ENCODE measurements at regions not wholly inside any gene's neighbourhood (a gene's known extent, or its start where the extent isn't known, plus 50 kb on each side); places are given as distances from the start of the nearest gene placed in this dataset.
"Not testable (repeated sequence)": the region's sequence is repeated elsewhere in the genome, so short reads cannot be mapped to it uniquely, and the experiment has no call there.

DNA sequence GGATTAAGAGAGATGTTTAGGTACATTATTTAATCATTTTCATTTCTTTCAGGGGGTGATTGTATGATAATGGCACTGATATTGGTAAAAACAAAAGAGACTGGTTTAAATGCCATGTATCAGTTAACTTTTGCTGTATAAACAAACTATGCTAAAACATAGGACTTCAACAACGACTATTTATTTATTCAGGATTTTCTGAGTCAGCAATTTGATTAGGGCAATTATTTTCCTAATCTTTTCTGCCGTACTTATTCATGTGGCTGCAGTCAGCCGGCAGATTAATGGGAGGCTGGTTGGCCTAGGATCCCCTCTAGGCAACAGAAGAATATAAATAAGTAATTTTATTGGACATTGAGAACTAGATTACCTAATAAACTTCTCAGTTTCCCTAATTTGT lies 661.7 kb upstream of the RAG2 start:
- DNase-seq, result no peak

GRCh38 chr11:37248145-37248544 lies 650.1 kb upstream of the RAG2 start:
- no peak for DNase-seq

- DNase-seq, result not testable (repeated sequence)
These were observed 648.1 kb upstream of the RAG2 start for GRCh38 chr11:37246092-37246491.

- no peak for DNase-seq
These were observed 632.8 kb upstream of the RAG2 start for GRCh38 chr11:37230865-37231264.

DNA sequence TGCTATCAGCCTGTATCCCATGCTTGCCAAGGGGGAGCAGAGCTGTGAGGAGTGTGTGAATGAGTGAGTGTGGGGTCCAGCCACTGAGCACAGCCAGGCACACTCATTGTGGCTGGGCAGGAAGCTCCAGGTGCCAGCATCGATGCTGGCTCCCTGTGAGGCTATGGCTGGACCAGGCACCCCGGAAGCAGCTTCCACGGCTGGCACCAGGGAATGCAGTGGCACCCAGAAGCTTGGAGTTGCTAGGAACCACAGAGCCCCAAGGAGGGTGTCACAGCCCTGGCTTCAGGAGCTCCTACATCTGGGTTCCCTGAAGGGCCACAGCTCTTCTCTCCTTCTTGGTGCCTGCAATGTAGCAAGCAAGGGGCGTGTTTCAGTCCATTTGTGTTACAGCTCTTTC lies 625.9 kb upstream of the RAG2 start:
- no peak for DNase-seq

DNA sequence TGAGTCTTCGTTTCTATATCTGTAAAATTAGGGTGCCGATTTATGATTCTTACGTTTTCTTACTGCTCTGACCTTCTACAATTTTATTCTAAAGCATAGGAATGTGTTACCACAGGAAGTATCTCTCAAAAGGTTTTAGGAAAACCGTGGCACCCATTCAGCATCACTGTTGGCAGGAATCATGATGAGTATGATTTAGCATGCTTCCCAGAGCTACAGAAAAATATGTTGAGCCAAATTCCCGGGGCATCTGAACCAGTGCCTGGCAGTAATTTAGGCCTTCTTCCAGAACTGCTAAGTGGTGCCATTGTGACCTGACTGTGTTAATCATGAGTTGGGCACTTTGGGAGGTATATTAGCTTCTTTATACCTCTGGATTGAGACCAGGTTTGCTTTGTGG lies 605.0 kb upstream of the RAG2 start:
- DNase-seq, result no peak

- no peak for DNase-seq
These were observed 601.0 kb upstream of the RAG2 start for GRCh38 chr11:37199082-37199481.

DNA sequence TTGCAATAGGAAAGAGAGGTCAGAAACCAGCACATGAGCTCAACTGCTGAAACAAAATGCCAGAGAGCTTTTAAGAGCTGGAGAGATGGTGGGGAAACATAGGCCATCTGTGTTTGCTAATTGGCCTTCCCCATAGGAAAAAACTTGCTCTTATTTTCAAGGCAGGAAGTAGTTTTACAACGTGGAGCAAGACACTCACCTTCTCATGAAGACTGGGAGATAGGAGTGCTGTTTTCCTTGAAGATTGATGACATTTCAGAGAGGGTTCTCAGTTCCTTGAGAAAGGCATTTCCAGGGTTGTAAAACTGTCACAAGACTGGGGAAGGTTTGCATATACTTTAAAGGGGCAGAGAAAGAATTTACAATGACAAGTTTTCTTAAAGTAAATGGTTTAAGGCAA lies 586.3 kb upstream of the RAG2 start:
- DNase-seq, result no peak

GRCh38 chr11:37182031-37182430 lies 584.0 kb upstream of the RAG2 start:
- DNase-seq, result no peak

- DNase-seq, result no peak
These were observed 579.7 kb upstream of the RAG2 start for GRCh38 chr11:37177721-37178120.

- no peak for DNase-seq
These were observed 573.4 kb upstream of the RAG2 start for GRCh38 chr11:37171451-37171850.

- no peak for DNase-seq
These were observed 572.3 kb upstream of the RAG2 start for GRCh38 chr11:37170311-37170710.

DNA sequence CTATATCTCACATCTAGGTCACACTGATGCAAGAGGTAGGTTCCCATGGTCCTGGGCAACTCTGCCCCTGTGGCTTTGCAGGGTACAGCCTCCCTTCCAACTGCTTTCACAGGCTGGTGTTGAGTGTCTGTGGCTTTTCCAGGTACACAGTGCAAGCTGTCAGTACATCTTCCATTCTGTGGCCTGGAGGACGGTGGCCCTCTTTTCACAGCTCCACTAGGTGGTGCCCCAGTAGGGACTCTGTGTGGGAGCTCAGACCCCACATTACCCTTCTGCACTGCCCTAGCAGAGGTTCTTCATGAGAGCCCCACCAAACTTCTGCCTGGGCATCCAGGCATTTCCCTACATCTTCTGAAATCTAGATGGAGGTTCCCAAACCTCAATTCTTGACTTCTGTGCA lies 547.4 kb upstream of the RAG2 start:
- not testable (repeated sequence) for DNase-seq

DNA sequence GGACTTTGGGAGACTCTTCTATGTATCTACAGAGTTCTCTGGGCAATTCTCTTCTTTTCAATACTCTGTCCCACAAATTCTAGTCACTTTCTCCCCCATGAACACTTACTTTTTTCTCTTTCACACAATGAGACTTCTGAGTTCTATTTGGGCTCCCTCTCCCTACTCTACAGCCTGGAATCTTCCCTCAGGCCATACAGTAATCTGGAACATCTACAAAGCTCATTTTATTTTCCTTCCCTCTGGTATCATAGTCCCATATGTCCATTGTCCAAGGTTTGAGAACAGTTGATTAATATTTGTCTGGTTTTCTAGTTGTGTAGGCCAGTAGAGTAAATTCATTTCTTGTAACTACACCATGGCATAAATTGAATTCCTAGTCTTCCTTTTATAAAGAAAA lies 544.6 kb upstream of the RAG2 start:
- no peak for DNase-seq

- DNase-seq, result no peak
These were observed 543.7 kb upstream of the RAG2 start for GRCh38 chr11:37141707-37142106.

- not testable (repeated sequence) for DNase-seq
These were observed 537.6 kb upstream of the RAG2 start for GRCh38 chr11:37135606-37136005.

DNA sequence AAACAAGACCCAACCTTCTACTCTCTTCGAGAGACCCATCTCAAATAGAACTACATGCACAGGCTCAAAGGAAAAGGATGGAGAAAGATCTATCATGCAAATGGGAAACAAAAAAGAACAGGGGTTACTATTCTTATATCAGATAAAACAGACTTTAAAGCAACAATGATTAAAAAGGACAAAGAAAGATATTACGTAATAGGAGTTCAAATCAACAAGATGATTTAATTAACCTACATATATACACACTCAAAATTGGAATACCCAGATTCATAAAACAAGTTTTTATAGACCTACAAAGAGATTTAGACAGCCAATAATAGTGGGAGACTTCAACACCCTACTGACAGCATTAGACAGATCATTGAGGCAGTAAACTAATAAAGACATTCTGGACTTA lies 536.6 kb upstream of the RAG2 start:
- DNase-seq, result no peak

DNA sequence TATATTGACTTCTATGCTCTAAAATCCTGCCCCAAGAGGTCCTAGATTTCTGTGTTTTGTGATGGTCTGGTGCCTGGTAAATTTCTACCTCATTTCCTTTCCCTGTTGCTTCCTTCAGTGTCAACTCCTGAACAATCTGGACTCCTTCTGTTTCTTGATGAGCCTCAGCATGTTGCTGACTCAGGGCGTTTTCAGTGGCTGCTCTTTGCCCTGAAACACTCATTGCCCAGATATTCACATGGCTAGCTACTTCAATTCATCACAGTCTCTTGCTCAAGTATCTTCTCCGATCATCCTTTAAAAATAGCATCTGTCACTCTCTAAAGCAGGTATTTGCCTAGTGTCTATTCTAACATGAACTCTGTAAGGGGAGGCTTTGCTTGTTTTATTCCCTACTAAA lies 526.3 kb upstream of the RAG2 start:
- DNase-seq, result no peak

DNA sequence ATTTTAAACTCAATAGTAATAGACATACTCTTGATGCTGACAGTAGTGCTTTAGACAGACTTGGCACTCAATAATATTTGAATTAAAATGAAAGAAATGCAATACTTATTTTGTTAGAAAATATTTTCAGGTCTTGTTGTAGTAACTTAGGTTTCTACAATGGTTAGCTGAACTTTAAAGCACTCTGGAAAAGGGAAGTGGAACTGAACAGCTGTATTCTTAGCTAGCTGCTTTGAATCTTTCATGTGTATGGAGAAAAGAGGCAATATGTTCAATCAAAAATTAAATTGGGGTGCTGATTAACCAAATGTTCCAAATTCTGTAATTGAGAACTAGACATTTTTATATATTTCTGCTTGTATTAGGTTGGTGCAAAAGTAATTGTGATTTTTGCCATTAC lies 517.9 kb upstream of the RAG2 start:
- no peak for DNase-seq

- DNase-seq, result no peak
These were observed 512.3 kb upstream of the RAG2 start for GRCh38 chr11:37110385-37110784.

DNA sequence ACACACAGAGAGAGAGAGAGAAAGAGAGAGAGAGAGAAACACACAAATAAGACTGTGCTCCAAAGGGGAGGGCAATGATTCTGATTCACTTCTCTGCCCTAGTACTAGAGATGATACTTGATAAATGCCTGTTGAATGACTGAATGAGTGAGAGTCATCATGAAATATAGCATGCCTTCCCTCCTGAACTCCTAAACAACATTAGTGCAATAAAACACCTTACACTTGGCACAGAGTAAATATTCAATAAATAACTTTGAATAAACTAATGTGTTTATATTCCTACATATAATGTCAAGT lies 511.2 kb upstream of the RAG2 start:
- no peak for DNase-seq

DNA sequence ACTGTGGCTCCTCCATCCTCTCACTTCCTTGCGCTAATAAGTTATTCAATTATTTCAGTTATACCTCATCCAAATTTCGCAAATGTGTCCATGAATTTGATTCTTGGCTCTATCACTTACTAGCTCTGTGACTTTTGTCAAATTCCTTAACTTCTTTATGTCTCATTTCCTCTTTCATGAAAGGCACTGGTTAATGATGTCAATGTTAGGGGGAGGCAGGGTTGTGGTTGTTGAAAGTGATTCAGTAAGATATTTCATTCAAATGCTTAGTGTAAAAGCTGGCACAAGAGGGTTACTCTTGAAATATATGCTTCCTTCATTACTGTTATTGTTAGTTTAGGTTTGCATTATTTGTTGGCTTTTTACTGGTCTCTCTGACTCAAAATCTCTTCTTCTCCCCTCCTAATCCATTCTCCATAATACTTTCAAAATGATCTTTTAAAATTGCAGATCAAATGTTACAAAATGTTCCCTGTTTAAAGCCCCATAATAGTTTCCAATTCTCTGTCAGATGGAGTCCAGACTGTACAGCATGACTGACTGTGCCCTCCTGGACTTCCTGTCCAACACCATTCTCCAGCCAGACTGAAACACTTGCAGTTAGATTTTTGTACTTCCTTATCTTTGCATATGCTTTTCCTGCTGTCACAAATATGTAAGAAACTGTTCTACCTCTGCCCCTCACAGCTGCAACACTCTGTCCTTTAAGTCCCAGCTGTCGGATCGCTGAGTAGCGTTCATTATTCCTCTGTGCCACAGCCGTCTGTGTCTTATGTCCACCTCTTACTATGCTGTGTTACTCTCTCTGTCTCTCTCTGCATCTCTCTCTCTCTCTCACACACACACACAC lies 510.6 kb upstream of the RAG2 start:
- DNase-seq, result no peak

DNA sequence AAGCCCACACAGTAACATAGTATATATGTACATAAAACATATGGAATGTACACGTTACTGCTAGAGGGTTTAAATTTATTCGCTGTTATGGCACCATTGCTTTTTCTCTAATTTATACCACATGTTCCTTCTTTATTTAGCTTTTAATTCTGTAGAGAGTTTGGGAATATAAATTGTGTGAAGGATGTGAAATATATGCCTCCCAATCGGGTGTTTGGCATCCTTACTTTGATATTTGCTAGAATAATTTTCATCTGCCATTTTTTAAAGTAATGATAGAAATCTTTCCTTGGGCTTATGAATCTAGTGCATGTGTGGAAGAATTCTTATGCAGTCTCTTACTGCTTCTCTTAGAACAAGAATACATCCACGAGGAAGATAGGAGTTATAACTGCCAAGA lies 509.8 kb upstream of the RAG2 start:
- no peak for DNase-seq

- no peak for DNase-seq
These were observed 509.4 kb upstream of the RAG2 start for GRCh38 chr11:37107415-37107814.

GRCh38 chr11:37105427-37105826 lies 507.4 kb upstream of the RAG2 start:
- DNase-seq, result no peak

- no peak for DNase-seq
These were observed 506.3 kb upstream of the RAG2 start for GRCh38 chr11:37104380-37104779.
